ENCODE measurements at regions not wholly inside any gene's neighbourhood (a gene's known extent, or its start where the extent isn't known, plus 50 kb on each side); places are given as distances from the start of the nearest gene placed in this dataset.

DNA sequence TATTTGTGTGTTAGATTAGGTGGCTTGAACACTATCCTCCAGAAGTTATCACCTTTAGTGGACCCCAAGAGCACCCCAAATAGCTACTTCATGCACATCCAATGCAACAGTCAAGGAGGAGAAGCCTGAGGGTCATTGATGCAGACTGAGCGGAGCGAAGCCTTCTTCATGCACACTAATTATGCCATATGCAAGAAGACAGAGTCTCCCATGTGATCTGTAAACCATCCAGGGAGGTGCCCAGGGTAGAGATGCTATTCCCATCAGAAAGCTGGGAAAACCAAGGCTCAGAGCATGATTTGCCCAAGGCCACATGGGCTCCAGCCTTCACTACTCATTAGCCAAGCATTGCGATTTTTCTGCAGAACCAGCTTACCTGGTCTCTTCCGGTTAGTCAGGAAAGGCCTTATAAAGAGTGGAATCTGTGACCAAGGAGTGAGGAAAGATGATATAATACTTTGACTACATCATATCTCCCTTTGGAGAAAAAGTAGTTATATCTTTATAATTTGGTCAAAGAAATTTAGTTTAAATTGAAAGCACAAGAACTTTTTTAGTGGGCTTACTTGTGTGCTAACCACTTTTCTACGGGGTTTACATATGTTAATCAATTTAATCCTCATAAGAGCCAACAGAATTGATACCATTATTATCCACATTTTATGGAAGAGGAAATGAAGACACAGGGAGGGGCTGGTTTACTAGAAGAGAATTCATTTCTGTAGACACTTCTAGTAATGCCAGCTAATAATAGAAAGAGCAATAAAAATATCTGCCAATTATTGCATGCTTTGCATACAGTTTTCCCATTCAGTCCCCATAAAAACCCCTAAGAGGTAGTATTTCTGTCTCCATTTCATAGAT lies 220.0 kb downstream of the ESM1 start:
- TF ChIP-seq, protein P1, sequence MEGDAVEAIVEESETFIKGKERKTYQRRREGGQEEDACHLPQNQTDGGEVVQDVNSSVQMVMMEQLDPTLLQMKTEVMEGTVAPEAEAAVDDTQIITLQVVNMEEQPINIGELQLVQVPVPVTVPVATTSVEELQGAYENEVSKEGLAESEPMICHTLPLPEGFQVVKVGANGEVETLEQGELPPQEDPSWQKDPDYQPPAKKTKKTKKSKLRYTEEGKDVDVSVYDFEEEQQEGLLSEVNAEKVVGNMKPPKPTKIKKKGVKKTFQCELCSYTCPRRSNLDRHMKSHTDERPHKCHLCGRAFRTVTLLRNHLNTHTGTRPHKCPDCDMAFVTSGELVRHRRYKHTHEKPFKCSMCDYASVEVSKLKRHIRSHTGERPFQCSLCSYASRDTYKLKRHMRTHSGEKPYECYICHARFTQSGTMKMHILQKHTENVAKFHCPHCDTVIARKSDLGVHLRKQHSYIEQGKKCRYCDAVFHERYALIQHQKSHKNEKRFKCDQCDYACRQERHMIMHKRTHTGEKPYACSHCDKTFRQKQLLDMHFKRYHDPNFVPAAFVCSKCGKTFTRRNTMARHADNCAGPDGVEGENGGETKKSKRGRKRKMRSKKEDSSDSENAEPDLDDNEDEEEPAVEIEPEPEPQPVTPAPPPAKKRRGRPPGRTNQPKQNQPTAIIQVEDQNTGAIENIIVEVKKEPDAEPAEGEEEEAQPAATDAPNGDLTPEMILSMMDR (IDR thresholded peaks at IDR 0.05) = no peak
- no peak for TF ChIP-seq EP300 (IDR thresholded peaks at IDR 0.05)

Data from esophagus muscularis mucosa (tissue), 3 donors.